Activated naive CD4-positive, alpha-beta T cell treated with anti-CD3 and anti-CD28 coated beads, Interleukin-2, amount 10 ng/mL, durations not matched to agents 7 days and 5 days (primary cell): ENCODE measurements at regions not wholly inside any gene's neighbourhood (a gene's known extent, or its start where the extent isn't known, plus 50 kb on each side); places are given as distances from the start of the nearest gene placed in this dataset.
"Not testable (repeated sequence)": the region's sequence is repeated elsewhere in the genome, so short reads cannot be mapped to it uniquely, and the experiment has no call there.

Experiments used
- CTCF ChIA-PET: fragments of 350-600 bp; sonication (Branson Sonifier 250); formaldehyde crosslinking; loops from one replicate; lab custom pipeline; 2021; ENCODE audit warnings: antibody characterized with exemption; lab: Charles Lee
- DNase-seq: peaks from one replicate; pipeline ENCODE4 v3.0.0-alpha.2; 2020
- H3K27ac Mint-ChIP-seq: one replicate; pipeline ENCODE4 v1.8.0; 2021; ENCODE audit warnings: mild to moderate bottlenecking, moderate library complexity, mixed read lengths
- H3K27me3 Mint-ChIP-seq: one replicate; pipeline ENCODE4 v1.8.0; 2021; ENCODE audit warnings: mild to moderate bottlenecking, mixed read lengths
- H3K36me3 Mint-ChIP-seq: one replicate; pipeline ENCODE4 v1.8.0; 2021; ENCODE audit warnings: mixed read lengths
- H3K4me1 Mint-ChIP-seq: one replicate; pipeline ENCODE4 v1.8.0; 2021; ENCODE audit warnings: mixed read lengths
- H3K4me3 Mint-ChIP-seq: one replicate; pipeline ENCODE4 v1.8.0; 2021; ENCODE audit warnings: mild to moderate bottlenecking, moderate library complexity, mixed read lengths
- H3K9me3 Mint-ChIP-seq: one replicate; pipeline ENCODE4 v1.8.0; 2021; ENCODE audit warnings: mixed read lengths

DNA sequence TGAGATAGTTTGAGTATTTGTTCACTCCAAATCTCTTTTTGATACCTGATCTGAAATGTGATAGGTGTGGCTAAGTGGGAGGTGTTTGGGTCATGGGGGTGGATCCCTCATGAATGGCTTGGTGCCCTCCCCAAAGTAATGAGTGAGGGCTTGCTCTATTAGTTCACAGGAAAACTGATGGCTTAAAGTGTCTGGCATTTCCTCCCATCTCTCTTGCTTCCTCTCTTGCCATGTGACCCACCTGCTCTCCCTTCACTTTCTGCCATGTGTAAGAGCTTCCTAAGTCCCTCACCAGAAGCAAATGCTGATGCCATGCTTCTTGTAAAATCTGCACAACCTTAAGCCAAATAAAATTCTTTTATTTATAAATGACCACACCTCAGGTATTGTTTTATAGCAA lies 61.1 kb downstream of the MAD2L1 start:
- no peaks in the 10 kb centered on the region for H3K36me3 Mint-ChIP-seq
- no peaks in the 10 kb centered on the region for H3K9me3 Mint-ChIP-seq
- no peak for DNase-seq
- H3K27ac Mint-ChIP-seq = no peak overlapping the region
- no peaks in the 10 kb centered on the region for H3K27me3 Mint-ChIP-seq
- H3K4me3 Mint-ChIP-seq = no peak overlapping the region
- H3K4me1 Mint-ChIP-seq = no peaks in the 10 kb centered on the region
- CTCF ChIA-PET = no interaction called here

- Mint-ChIP-seq H3K27ac (no peak overlapping the region), H3K36me3 (no peaks in the 10 kb centered on the region), H3K27me3 (no peaks in the 10 kb centered on the region), H3K4me1 (no peaks in the 10 kb centered on the region), H3K9me3 (no peaks in the 10 kb centered on the region), H3K4me3 (no peak overlapping the region)
- DNase-seq = no peak
- CTCF ChIA-PET = no interaction called here
Observed at GRCh38 chr4:120005076-120005475, 61.6 kb downstream of the MAD2L1 start.

- no peak for DNase-seq
- Mint-ChIP-seq H3K36me3 (no peaks in the 10 kb centered on the region), H3K27me3 (no peaks in the 10 kb centered on the region), H3K9me3 (no peaks in the 10 kb centered on the region), H3K4me3 (no peak overlapping the region), H3K4me1 (no peaks in the 10 kb centered on the region), H3K27ac (no peak overlapping the region)
- CTCF ChIA-PET = no interaction called here
Observed at GRCh38 chr4:120004054-120004453, 62.6 kb downstream of the MAD2L1 start.

DNA sequence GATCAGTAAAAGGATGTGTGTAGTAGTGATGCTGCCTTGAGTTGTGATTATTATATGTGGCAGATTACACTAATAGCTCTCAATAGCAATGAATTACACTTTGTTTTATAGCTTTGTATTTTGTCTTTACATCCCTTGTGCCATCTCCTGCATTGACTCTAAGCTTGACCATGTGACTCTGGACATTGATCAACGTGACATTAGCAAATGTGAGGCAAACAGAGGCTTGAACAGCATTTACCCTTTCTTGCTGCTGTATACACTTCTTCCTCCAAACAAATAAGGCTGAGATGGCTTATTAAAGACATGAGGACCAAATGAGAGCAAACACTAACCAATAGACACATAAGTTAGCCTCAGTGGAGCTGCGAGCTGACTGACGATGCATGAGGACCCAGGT lies 63.5 kb downstream of the MAD2L1 start:
- Mint-ChIP-seq H3K4me3 (no peak overlapping the region), H3K36me3 (no peaks in the 10 kb centered on the region), H3K9me3 (no peaks in the 10 kb centered on the region), H3K27me3 (no peaks in the 10 kb centered on the region), H3K27ac (no peak overlapping the region), H3K4me1 (no peaks in the 10 kb centered on the region)
- no peak for DNase-seq
- CTCF ChIA-PET = no interaction called here

- no peak for DNase-seq
- Mint-ChIP-seq H3K9me3 (no peaks in the 10 kb centered on the region), H3K27ac (no peak overlapping the region), H3K27me3 (no peaks in the 10 kb centered on the region), H3K4me3 (no peak overlapping the region), H3K4me1 (no peaks in the 10 kb centered on the region), H3K36me3 (no peaks in the 10 kb centered on the region)
- CTCF ChIA-PET = no interaction called here
Observed at GRCh38 chr4:120001850-120002249, 64.8 kb downstream of the MAD2L1 start.

DNA sequence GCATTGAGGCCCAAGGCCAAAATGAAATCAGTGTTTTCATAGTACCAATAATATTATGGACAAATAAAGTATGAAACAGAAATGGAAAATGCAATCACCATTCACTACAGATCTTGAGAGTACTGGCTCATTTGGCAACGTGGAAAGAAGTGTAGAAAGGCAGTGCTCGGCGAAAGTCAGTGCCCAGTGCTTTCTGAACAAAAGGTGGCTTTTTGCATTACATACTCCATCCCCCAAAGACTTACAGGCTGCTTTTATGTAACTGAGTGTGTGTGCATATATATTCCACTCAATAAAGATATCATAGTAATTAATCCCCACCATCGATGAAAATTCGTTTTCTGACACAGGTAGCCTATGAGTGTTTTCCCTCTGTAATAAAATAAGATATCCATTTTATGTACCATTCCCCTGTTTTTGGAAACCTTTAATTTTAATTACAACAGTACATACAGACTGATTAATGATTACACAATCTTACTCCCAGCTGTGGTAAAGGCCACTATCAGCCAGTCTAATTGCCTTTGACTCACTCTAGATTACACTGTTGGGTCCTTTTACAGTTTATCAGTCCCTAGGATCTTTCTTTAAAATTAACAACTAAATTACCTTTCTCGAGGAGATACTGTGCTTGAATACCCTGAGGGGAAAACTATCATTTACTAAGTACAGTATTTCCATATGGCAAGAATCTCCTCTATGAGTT lies 65.9 kb downstream of the MAD2L1 start:
- no peaks in the 10 kb centered on the region for H3K27me3 Mint-ChIP-seq
- H3K4me3 Mint-ChIP-seq = no peak overlapping the region
- H3K9me3 Mint-ChIP-seq = no peaks in the 10 kb centered on the region
- no peaks in the 10 kb centered on the region for H3K4me1 Mint-ChIP-seq
- no peak overlapping the region for H3K27ac Mint-ChIP-seq
- CTCF ChIA-PET = no interaction called here
- H3K36me3 Mint-ChIP-seq = no peaks in the 10 kb centered on the region
- DNase-seq = no peak

- H3K4me1 Mint-ChIP-seq, H3K36me3 Mint-ChIP-seq, H3K27me3 Mint-ChIP-seq, CTCF ChIA-PET, DNase-seq, H3K9me3 Mint-ChIP-seq, H3K4me3 Mint-ChIP-seq, H3K27ac Mint-ChIP-seq: not testable (repeated sequence)
Observed at GRCh38 chr4:119996024-119996423, 70.6 kb downstream of the MAD2L1 start.

DNA sequence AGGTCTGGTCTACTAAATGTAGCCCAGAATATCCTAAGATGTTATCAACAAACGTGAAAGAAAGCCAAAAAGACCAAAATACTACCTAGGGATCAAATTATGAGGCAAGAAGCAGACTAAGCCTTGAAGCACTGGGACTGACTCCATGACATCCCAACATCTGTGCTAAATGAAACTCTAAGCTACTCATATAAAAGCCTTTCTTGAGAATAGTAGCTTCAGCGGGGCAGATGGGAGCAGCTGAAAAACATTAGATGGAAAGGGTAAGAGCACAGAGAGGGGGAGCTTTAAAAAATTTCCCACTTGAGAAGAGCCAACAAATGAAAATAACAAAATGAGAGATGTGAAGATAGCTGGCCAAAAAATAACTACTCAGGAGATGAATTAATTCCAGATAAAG lies 81.7 kb downstream of the MAD2L1 start:
- Mint-ChIP-seq H3K27ac (no peak overlapping the region), H3K36me3 (no peaks in the 10 kb centered on the region), H3K4me3 (no peak overlapping the region)

DNA sequence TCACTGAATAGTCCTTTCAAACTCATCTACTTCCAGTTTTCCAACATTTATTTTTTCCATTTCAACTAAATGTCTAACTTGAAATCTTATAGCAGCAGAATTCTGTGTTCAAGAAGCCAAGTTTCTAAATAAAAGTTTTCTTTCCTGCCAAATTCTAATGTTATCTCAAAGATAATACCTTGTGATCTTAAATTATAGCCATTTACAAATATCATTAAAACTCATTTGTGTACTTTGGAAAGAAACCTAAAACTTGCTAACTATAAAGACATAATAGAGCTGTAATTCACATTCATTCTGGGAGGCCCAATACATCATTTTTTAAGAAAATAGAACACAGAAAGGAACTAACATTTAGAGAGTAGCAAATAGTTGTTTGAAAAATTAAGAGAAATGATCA lies 83.9 kb downstream of the MAD2L1 start:
- Mint-ChIP-seq H3K36me3 (no peaks in the 10 kb centered on the region), H3K27me3 (no peaks in the 10 kb centered on the region), H3K4me3 (no peak overlapping the region), H3K9me3 (no peaks in the 10 kb centered on the region), H3K27ac (no peak overlapping the region), H3K4me1 (no peaks in the 10 kb centered on the region)
- CTCF ChIA-PET = no interaction called here
- no peak for DNase-seq

More for the DNA sequence above, 81.7 kb downstream of the MAD2L1 start:
- CTCF ChIA-PET = no interaction called here
- no peaks in the 10 kb centered on the region for H3K27me3 Mint-ChIP-seq
- no peak for DNase-seq
- H3K4me1 Mint-ChIP-seq = no peaks in the 10 kb centered on the region
- H3K9me3 Mint-ChIP-seq = no peaks in the 10 kb centered on the region

DNA sequence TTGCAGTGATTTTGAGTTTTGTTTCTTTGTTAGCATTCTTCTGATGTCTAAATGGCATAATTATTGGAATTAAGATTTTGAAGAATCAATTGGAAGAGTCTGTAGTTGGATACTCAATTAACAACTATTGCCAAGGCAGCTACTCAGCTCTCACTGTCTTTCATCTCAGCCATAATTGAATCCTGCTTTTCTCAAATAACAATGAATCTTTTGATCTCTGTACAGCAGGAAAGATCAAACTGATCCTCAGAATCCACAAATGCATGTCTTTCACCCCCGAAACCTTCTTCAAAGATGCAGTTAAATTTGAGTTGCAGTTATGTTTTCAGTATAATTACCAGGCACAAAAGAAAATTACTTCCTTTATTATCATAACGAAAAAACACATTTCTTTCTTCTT lies 86.2 kb downstream of the MAD2L1 start:
- Mint-ChIP-seq H3K36me3 (no peaks in the 10 kb centered on the region), H3K4me3 (no peak overlapping the region), H3K4me1 (no peaks in the 10 kb centered on the region), H3K9me3 (no peaks in the 10 kb centered on the region), H3K27ac (no peak overlapping the region), H3K27me3 (peaks cover 3% of the 10 kb centered on the region)
- no peak for DNase-seq
- CTCF ChIA-PET = no interaction called here

- H3K27me3 Mint-ChIP-seq = peaks cover 3% of the 10 kb centered on the region
- DNase-seq = no peak
- no peaks in the 10 kb centered on the region for H3K4me1 Mint-ChIP-seq
- H3K9me3 Mint-ChIP-seq = no peaks in the 10 kb centered on the region
- no peak overlapping the region for H3K4me3 Mint-ChIP-seq
- no peaks in the 10 kb centered on the region for H3K36me3 Mint-ChIP-seq
- H3K27ac Mint-ChIP-seq = no peak overlapping the region
- CTCF ChIA-PET = no interaction called here
Observed at GRCh38 chr4:119977076-119977940, 89.3 kb downstream of the MAD2L1 start.

DNA sequence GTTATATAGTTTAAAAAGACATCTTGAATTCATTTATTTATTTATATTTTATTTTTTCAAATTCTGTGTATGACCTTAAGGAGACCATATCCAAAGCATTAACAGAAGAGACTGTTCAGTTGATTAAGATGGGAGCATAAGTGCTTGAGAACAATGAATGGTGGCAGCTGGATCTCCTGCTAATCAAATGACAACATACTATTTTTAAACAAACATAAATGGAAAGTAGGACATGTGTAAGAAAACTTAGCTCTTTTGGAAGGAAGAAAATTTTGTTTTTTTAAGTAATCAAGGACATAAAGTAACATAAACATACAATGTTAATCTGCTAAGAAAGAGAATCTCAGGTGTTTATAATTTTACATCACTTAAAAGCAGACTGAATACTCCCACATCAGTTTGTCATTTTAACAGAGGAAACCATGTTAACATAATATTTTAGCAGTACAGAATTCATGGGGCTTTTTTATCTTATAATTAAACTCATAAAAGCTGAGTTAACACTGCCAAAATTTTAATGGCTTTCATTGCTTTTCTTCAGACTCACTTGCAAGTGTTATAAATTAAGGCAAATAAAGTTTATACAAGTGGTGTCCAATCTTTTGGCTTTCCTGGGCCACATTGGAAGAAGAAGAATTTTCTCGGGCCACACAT lies 95.1 kb downstream of the MAD2L1 start:
- DNase-seq = no peak
- H3K27ac Mint-ChIP-seq = no peak overlapping the region
- no peaks in the 10 kb centered on the region for H3K27me3 Mint-ChIP-seq
- H3K4me3 Mint-ChIP-seq = no peak overlapping the region
- no peaks in the 10 kb centered on the region for H3K36me3 Mint-ChIP-seq
- CTCF ChIA-PET = no interaction called here
- H3K9me3 Mint-ChIP-seq = no peaks in the 10 kb centered on the region
- H3K4me1 Mint-ChIP-seq = no peaks in the 10 kb centered on the region

- DNase-seq = no peak
- CTCF ChIA-PET = no interaction called here
- H3K27ac Mint-ChIP-seq = no peak overlapping the region
- H3K4me3 Mint-ChIP-seq = no peak overlapping the region
- no peaks in the 10 kb centered on the region for H3K4me1 Mint-ChIP-seq
- H3K36me3 Mint-ChIP-seq = no peaks in the 10 kb centered on the region
- peaks cover 6% of the 10 kb centered on the region for H3K27me3 Mint-ChIP-seq
- H3K9me3 Mint-ChIP-seq = no peaks in the 10 kb centered on the region
Observed at GRCh38 chr4:119962631-119963030, 104.0 kb downstream of the MAD2L1 start.

DNA sequence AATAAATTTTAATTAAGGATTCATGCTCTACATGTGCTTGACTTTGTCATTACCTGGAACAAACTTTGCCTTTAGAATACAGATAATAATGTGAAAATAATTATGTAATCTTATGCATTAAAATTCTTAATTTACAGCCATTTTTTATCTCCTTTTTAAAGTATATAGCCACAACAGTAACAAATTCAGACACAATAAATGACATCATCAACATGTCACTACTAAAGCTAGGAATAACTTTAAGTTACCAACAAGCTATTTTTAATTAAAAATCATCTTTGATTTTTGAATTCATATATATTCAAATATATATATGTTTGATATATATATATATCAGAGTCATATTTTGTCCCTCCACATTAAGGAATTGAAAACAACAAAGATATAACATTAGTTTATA lies 107.7 kb downstream of the MAD2L1 start:
- H3K9me3 Mint-ChIP-seq = no peaks in the 10 kb centered on the region
- DNase-seq = no peak
- H3K27ac Mint-ChIP-seq = no peak overlapping the region
- H3K4me3 Mint-ChIP-seq = no peak overlapping the region
- peaks cover 6% of the 10 kb centered on the region for H3K27me3 Mint-ChIP-seq
- H3K4me1 Mint-ChIP-seq = no peaks in the 10 kb centered on the region
- CTCF ChIA-PET = no interaction called here
- no peaks in the 10 kb centered on the region for H3K36me3 Mint-ChIP-seq

DNA sequence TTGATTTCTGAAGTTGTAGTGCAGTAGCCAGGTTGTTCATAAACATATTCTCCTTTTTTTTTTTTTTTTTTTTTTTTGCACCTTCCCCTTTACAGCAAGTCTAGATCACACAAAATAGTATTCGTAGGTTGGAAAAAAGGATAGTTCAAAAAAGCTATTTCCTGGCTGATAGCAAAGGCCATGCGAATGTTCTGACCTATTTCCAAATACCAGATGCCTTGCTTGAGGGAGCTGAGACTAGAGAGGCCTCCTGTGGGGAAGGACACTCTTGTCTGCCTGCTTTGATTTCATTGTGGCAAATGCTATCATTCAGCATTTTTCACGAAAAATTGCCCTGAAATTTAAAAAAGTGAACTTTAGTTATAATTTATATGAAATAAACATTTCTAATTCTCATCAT lies 111.4 kb downstream of the MAD2L1 start:
- Mint-ChIP-seq H3K36me3 (no peaks in the 10 kb centered on the region), H3K4me1 (no peaks in the 10 kb centered on the region), H3K27me3 (no peaks in the 10 kb centered on the region), H3K9me3 (no peaks in the 10 kb centered on the region), H3K27ac (no peak overlapping the region), H3K4me3 (no peak overlapping the region)
- DNase-seq = no peak
- CTCF ChIA-PET = no interaction called here
